Suprapubic skin (tissue), 4 donors: ENCODE measurements at regions not wholly inside any gene's neighbourhood (a gene's known extent, or its start where the extent isn't known, plus 50 kb on each side); places are given as distances from the start of the nearest gene placed in this dataset.

ENCODE experiments used
- CTCF ChIP-seq, 2 donors: fragments of 200-600 bp in 1 of 2; fragments of 450-650 bp in 1 of 2; sonication (generic) in 1 of 2; IDR thresholded peaks; one replicate each; pipeline ENCODE4 v1.5.1; 2016 to 2019; ENCODE audit warnings: antibody characterized with exemption in 2 of 2, mild to moderate bottlenecking in 1 of 2, moderate library complexity in 1 of 2
- EP300 ChIP-seq: sonication (generic); formaldehyde crosslinking; IDR thresholded peaks from one replicate; pipeline ENCODE4 v1.6.1; 2017; ENCODE audit warnings: antibody characterized with exemption
- POLR2A ChIP-seq, 2 donors: fragments of 450-650 bp; IDR thresholded peaks; one replicate each; pipeline ENCODE4 v1.6.1; 2017; ENCODE audit warnings: antibody characterized with exemption in 2 of 2, mild to moderate bottlenecking in 2 of 2, moderate library complexity in 2 of 2
- POLR2AphosphoS5 ChIP-seq, 3 donors: sonication (generic); formaldehyde crosslinking; IDR thresholded peaks; one replicate each; pipeline ENCODE4 v1.6.1; 2017; ENCODE audit warnings: antibody characterized with exemption in 3 of 3

- no peak for TF ChIP-seq CTCF (IDR thresholded peaks at IDR 0.05)
- TF ChIP-seq POLR2A (IDR thresholded peaks at IDR 0.05) = no peak
- no peak for TF ChIP-seq POLR2AphosphoS5 (IDR thresholded peaks at IDR 0.05)
- TF ChIP-seq EP300 = no peak
These were observed 80.8 kb upstream of the IL12B start for GRCh38 chr5:159411115-159411514.
